Loucy (cell line): ENCODE measurements at regions not wholly inside any gene's neighbourhood (a gene's known extent, or its start where the extent isn't known, plus 50 kb on each side); places are given as distances from the start of the nearest gene placed in this dataset.

Source experiments
- CTCF ChIP-seq: fragments of 200-600 bp; sonication (generic); conservative IDR thresholded peaks from 2 replicates; pipeline ENCODE4 v1.5.1; 2014; ENCODE audit warnings: mild to moderate bottlenecking, antibody characterized with exemption, low read length
- EZH2phosphoT487 ChIP-seq: fragments of 200-600 bp; IDR thresholded peaks from 2 replicates; pipeline ENCODE4 v1.6.1; 2018; ENCODE audit warnings: antibody characterized with exemption, mild to moderate bottlenecking, moderate library complexity, borderline replicate concordance

DNA sequence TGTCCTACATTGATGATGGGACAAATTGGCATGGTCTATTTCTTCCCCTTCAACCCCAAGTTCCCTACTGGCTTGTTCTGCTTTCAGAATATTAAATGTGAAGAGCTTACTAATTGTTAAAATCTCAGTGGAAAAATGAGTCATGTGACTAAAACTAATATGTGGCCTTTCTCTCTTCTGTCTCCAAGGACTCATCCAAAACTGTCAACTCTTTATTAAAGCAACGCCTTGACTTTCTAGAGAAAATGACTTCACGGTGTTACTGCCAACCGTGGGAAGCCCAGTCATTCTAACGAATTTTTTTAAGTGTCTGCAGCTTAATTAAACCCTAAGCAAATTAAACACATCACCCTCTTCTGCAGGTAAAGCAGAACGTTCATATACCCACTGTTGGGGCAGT lies 431.6 kb downstream of the DTWD2 start:
- TF ChIP-seq CTCF (no peak), EZH2phosphoT487 (no peak)
